ENCODE measurements at regions not wholly inside any gene's neighbourhood (a gene's known extent, or its start where the extent isn't known, plus 50 kb on each side); places are given as distances from the start of the nearest gene placed in this dataset.

DNA sequence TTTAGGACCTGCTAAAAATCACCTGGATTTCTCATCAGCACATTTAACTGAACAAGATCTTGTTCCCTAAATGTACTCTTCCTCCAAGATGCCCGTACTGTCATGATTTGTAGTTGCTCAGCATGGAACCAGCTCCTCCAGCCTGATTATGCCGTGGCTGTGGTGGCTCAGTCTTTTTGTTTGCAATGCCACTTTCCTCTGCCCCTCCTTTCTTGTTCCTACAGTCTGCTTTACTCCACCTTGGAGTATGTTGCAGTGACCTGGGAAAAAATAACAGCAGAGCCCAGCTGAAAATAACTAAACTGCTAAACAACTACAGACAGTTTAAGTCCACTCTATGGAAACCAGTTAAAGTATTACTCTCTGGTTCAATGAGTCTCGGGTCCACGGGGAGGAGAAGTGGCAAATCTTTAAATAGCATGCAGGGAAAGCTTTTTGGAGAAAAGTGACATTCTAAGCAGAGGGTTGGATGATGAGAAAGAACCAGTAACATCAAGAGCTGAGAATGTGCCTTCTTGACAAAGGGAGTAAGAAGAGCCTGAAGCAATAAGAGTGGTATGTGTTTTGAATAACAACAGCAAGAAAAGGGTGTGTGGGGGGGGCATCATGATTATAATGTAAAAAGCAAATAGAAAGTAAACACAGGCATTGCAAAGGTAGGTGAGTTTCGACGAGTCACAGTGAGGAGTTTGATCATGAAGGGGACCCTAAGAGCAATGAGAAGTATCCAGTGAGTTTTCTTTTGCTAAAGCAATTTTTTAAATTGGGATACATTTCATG, 225.7 kb downstream of the TMX3 start:
- TF ChIP-seq EZH2phosphoT487 (IDR thresholded peaks at IDR 0.05; ENCODE audit: insufficient read depth, low read depth), result no peak
- no peak for TF ChIP-seq EZH2 (IDR thresholded peaks at IDR 0.05; ENCODE audit: insufficient read depth, poor library complexity, severe bottlenecking)

Data from GM23248 (cell line).